COR-L47 (cell line): ENCODE measurements at regions not wholly inside any gene's neighbourhood (a gene's known extent, or its start where the extent isn't known, plus 50 kb on each side); places are given as distances from the start of the nearest gene placed in this dataset.

Experiments used
- DNase-seq: peaks from one replicate; lab custom pipeline; 2025; lab: John Stamatoyannopoulos, UW

DNA sequence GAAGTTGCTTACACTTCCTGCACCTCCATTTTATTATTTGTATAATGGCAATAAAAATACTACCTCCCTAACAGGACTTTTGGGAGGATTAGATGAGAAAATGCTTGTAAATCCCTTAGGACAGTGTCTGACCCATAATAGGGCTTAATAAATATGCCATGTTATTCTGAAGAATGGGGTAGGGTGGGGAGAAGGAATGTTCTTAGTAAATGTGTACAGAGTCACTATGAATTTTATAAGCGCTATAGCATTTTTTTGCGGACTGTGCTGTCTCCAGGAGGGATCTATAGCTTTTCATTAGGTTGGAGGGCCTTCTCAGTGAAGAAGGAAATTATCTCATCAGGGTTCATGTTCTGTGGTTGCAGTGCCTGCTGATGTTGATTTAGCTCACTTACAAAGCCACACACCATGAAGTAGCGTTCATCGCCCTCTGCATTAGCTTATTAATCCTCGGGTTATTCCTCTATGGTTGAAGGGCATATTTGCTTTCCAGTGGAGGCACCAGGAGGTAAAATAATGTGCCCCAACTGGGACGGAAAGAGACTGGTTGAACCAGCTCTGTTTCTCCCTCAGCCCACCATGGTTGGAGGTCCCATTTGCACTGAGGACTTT is 497.1 kb downstream of the ARHGEF28 start:
- peak; percentile 74 for DNase-seq

- DNase-seq: peak; percentile 90
These were observed 496.2 kb downstream of the ARHGEF28 start for GRCh38 chr5:74122175-74122574.

DNA sequence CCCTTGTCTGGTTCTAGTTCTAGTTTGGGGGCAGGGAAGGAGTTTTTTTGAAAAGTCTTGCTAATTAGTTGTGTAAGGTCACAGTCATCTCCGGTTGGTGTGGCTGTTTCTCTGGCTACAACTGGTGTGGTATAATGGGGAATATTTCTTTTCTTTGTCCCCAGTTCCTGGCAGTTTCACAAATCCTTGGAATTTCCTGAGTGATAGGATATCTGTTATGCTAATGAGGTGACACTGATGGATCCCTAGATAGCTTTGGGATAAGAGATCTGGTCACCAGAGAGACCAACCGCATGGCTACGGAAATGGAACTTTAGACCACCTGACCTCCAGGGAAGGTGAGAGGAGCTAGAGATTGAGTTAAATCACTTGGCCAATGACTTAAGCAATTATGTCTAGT is 494.6 kb downstream of the ARHGEF28 start:
- DNase-seq: no peak

DNA sequence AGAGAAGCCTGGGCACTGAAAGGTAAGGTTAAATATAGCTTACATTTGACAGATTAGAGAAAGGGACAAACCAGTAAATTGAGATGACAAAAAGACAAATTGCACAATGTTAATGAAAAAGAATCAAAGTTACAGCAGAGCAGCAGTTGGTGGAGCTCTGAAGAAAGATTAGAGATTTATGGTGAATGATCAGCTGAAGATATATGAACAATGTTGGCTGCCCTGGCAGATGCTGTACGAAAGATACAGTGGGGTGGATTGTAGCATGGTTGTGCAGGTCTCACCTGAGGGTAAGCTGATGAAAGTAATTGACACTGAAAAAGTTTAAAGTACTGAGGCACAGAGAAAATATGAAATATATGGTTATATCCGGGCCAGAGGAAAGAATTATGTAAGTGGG is 492.1 kb downstream of the ARHGEF28 start:
- DNase-seq: no peak

- DNase-seq: no peak
These were observed 491.0 kb downstream of the ARHGEF28 start for GRCh38 chr5:74116984-74117383.

DNA sequence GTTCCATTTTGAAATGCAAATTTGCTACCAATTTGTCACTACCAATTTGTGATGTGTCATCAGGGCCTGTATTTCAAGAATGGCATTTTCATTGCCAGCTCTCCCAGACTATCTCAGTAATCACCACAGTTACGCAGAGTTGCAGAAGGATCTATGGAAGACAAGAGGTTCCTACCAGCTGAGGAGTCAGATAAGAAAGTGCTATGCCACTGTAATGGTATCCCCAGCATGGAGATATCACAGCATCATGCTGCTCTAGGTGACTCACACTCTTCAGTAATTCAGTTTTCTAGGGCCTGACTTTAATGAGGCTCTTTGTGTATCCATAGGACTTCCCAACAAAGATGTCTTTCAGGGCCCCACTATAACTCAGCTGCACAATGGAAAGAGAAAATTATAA is 490.3 kb downstream of the ARHGEF28 start:
- no peak for DNase-seq

- DNase-seq: no peak
These were observed 487.9 kb downstream of the ARHGEF28 start for GRCh38 chr5:74113927-74114326.

- DNase-seq: no peak
These were observed 487.2 kb downstream of the ARHGEF28 start for GRCh38 chr5:74113196-74113540.

GRCh38 chr5:74112372-74113195 is 486.6 kb downstream of the ARHGEF28 start:
- DNase-seq: peak; percentile 56

- no peak for DNase-seq
These were observed 485.8 kb downstream of the ARHGEF28 start for GRCh38 chr5:74111764-74112163.

DNA sequence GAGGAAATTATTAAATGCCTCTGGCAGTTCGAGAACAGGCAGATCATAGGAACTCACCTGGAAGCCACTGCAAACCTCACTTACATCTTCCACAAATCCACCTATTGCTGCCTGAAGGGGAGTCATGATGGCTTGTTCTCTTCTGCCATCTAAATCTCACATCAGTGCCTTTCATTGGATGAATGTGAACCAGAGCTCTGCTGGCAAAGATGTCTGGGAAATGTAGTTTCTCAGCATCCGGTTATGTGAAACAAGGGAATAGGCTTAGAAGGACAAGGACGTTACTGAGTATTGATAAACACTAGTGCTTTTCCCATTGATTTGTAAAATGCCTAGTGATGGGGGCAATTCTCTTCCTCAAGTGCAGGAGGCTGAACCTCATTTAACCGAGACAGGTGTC is 483.3 kb downstream of the ARHGEF28 start:
- DNase-seq: no peak

DNA sequence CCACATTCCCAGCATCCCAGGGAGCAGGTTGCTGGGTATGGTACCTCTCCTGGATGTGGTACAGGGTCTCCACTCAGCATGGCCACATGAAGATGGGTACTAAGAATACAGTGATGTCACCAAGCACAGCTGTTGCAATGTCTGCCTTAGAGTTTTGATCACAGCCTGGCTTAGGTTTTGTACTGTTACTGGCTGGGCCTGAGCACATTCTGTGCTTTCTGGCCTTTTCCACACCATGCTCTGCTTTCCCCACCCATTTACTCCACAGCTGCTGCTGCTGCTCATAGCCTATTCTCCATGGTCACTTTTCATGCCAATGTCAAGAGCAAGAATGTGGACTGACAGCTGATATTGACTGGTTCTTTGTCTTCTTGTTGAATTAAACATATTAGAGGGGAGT is 481.9 kb downstream of the ARHGEF28 start:
- DNase-seq: no peak

DNA sequence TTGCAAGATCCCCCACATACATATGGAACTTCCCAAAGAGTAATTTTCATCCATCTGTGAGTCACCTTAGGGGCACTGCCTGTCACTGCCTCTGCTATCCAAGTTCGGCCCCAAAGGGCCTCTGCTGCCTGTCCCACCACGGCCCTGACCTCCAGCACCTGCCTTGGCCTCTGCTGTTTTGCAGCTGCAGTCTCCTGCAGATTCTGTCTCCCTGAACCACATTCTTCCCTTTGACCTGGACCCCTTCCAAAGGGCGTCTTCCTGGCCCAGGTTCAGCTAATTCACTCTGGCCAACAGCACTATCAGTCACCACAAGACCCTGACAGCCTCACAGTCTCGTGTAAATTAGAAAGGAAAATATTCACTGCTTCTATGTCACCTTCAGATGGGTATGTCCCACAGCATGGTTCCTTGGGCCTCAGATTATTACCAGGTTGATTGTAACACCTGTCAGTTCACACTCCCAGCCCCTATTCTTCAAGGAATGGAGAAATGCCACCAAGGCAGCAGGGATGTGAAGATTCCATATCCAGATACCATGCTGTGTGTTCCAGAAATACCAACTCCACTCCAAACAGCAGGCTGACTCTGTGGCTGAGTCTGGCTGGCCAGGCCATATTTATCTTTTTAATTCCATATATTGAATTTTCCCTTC is 479.3 kb downstream of the ARHGEF28 start:
- no peak for DNase-seq

DNA sequence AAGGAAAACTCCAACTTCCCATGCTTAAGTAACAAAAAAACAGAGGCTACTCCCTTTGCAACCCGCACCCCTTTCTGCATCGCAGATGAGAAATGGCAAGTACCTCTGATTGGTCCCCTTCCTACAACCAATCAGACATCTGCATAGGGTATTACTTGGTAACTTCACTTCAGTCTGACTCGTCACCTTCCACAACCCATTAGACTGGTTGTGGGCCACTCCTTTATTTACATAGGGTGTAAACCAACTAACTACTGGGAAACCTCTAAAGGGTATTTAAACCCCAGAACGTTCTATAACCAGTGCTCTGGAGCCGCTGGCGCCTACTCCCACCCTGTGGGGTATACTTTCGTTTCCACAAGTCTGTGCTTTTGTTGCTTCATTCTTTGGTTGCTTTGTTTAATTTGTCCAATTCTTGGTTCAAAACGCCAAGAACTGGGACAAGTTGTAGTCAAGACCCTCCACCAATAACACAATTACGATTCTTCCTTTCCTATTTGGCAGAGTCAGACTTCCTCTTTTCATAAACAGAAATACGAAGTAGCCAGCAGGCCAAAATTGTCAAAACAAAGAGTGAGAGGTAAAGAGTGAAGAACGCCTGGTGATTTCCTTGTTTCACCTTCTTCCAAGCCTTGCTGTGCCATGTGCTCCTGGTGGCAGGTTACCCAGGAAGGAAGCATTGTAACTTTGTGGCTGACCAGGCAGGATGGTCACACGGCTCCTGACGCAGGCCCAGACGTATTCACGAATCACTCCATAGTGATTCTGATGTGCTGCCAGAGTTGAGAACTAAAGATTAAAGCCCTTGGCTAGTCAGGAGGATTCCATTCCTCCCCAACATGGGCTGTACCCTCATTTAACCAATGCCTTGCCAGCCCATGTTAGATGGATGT is 477.4 kb downstream of the ARHGEF28 start:
- DNase-seq: no peak

DNA sequence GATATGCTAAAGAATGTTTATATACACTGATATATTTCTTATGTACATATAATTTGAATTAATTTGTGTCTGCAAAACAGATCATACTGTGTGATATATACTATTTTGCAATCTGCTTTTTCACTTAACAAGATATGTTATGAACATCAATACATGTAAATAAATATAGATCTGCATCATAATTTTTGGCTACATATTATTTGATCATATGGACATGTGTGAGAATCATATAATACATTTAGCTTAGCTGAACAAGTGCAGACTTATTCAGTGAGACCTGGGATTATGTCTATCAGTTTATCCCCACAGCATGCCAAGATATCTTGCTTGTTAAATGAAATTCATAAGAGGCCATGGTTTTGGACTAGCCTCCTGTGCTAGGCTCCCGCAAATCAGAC is 474.3 kb downstream of the ARHGEF28 start:
- no peak for DNase-seq

DNA sequence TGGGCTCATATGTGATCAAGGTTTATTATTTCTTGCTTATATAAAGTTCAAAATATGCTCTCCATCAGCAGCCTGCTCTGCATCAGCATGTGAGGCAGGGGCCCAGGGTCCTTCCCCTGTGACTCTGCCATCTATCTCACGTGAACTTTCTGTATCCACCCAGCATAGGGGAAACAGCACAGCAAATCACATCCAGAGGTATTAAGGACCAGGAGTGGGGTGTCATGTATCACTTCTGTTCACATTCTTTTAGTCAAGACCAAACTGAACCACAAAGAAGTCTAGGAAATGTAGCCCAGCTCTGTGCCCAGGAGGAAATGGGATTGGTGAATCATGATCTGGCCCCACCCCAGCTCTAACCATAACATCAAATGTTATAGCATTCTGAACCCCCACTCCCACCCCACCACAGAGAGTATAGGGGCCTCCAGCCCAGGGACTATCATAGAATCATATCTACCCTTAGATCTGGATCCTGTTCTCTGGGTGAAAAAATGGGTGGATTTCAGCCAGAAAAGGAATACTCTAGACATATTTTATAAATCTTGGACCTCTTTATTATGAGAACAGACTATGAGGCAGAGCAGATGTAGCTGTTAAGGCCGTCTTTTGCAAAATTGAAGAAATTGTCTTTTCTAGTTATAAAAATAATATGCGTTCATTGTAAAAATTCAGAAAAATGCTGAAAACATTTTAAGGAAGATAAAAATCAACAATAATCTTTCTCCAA is 473.7 kb downstream of the ARHGEF28 start:
- DNase-seq: no peak

DNA sequence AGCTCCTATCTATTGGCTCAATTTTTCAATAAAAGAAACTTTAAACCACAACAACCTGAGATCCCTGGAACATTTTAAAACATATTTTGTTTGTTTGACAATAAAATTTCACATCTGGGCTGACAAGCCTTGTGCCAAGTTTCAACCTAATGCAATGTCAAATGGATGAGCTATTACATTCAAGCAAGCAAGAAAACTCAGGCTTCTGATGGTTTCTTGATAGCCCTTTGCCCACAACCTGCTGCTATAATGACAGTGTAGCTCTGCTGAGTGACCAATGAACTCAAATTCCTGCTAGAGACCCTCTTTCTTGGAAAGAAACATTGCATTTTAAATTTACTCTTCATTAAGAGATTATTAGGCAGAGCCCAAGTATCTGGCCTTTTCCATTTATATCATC is 472.9 kb downstream of the ARHGEF28 start:
- no peak for DNase-seq

GRCh38 chr5:74098456-74098855 is 472.5 kb downstream of the ARHGEF28 start:
- DNase-seq: no peak

DNA sequence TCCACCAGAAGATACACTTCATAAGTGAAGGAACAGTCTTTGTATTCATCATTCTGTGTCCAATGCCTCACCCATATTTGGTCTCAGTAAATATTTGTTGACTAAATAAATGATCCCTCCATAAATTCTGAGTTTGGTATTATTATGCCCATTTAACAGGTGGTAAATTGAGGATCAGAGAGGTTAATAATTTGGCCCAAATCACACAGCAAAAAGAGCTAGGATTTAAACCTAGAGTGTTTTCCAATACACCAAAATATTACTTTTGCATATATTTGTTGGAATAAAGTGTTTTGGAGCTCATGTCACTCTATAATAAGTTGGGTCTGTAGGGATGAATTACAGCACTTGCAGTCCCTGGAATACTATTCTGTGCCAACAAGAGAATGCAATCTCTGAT is 470.3 kb downstream of the ARHGEF28 start:
- DNase-seq: no peak

GRCh38 chr5:74095871-74096270 is 469.9 kb downstream of the ARHGEF28 start:
- no peak for DNase-seq

GRCh38 chr5:74094782-74095108 is 468.7 kb downstream of the ARHGEF28 start:
- no peak for DNase-seq
